GM12878 (cell line): ENCODE measurements at regions not wholly inside any gene's neighbourhood (a gene's known extent, or its start where the extent isn't known, plus 50 kb on each side); places are given as distances from the start of the nearest gene placed in this dataset.

Experiments
- ATAC-seq: fragments of 200-7000 bp; cut with Tn5 transposase; 3 replicates; pipeline ENCODE4 v1.9.1; 2020; ENCODE audit warnings: mild to moderate bottlenecking, moderate library complexity
- BruUV-seq: library from RNA; stranded (reverse); fragments of 400-500 nt; replicated peaks from 2 replicates; lab custom pipeline; 2021; lab: Mats Ljungman, UMichigan
- CTCF ChIA-PET: fragments of 300-600 bp; sonication (Branson Sonifier 250); formaldehyde crosslinking; extraction: SDS; loops from one replicate; lab custom pipeline; 2021; ENCODE audit warnings: inconsistent platforms; lab: Yijun Ruan, JAX
- POLR2A ChIA-PET: fragments of 350-600 bp; formaldehyde crosslinking; extraction: SDS; loops from one replicate; lab custom pipeline; 2021; ENCODE audit warnings: inconsistent platforms; lab: Charles Lee
- RAD21 ChIA-PET: fragments of 300-600 bp; sonication (Branson Sonifier 250); formaldehyde crosslinking; loops from one replicate; lab custom pipeline; 2023; ENCODE audit warnings: antibody characterized with exemption; ENCODE audit not compliant: unreplicated experiment; lab: Charles Lee
- SMC1A ChIA-PET: fragments of 300-600 bp; sonication (Branson Sonifier 250); formaldehyde crosslinking; loops from one replicate; lab custom pipeline; 2023; ENCODE audit not compliant: unreplicated experiment, uncharacterized antibody; lab: Charles Lee
- DNase-seq: peaks from one replicate; pipeline ENCODE4 v3.0.0-alpha.2; 2011; ENCODE audit warnings: low read depth, low spot score
- FAIRE-seq: peaks from 3 replicates; lab custom pipeline; 2011; peaks lifted over from hg19 to GRCh38; lab: Jason Lieb, UNC
- H2AFZ ChIP-seq: 2 replicates; pipeline ENCODE4 v1.6.0; 2011; ENCODE audit warnings: low read depth, low read length, control low read depth; ENCODE audit not compliant: control insufficient read depth
- H3K27ac ChIP-seq: 2 replicates; pipeline ENCODE4 v1.5.1; 2011; ENCODE audit warnings: control low read depth; ENCODE audit not compliant: control insufficient read depth, insufficient read depth
- H3K27me3 ChIP-seq, 2 experiments: replicated peaks in 1 of 2; 2 replicates each; pipeline versions ENCODE4 v1.6.0 to v1.6.1; 2011; ENCODE audit warnings: low read length in 1 of 2; ENCODE audit not compliant: control insufficient read depth in 2 of 2, insufficient read depth in 2 of 2
- H3K36me3 ChIP-seq, 2 experiments: 2 replicates each; pipeline ENCODE4 v1.5.1; 2011; ENCODE audit warnings: low read length in 1 of 2; ENCODE audit not compliant: control insufficient read depth in 2 of 2, insufficient read depth in 2 of 2
- H3K4me1 ChIP-seq: 2 replicates; pipeline ENCODE4 v1.6.1; 2011; ENCODE audit warnings: mild to moderate bottlenecking, low read length, moderate library complexity, mixed read lengths; ENCODE audit not compliant: control insufficient read depth, insufficient read depth
- H3K4me2 ChIP-seq: 2 replicates; pipeline ENCODE4 v1.6.0; 2011; ENCODE audit warnings: control low read depth; ENCODE audit not compliant: control insufficient read depth, insufficient read depth
- H3K4me3 ChIP-seq: fragments of 200-600 bp; sonication (generic); 2 replicates; pipeline ENCODE4 v1.5.1; 2016
- H3K79me2 ChIP-seq: 2 replicates; pipeline ENCODE4 v1.6.0; 2011; ENCODE audit warnings: low read length; ENCODE audit not compliant: control insufficient read depth, insufficient read depth
- H3K9ac ChIP-seq: 2 replicates; pipeline ENCODE4 v1.8.0; 2011; ENCODE audit warnings: low read length, control low read depth, mixed read lengths; ENCODE audit not compliant: control insufficient read depth, insufficient read depth
- H3K9me3 ChIP-seq: replicated peaks from 3 replicates; pipeline ENCODE4 v1.5.1; 2011; ENCODE audit warnings: mild to moderate bottlenecking, low read length; ENCODE audit not compliant: control insufficient read depth, insufficient read depth
- H4K20me1 ChIP-seq: 2 replicates; pipeline ENCODE4 v1.6.0; 2011; ENCODE audit not compliant: control insufficient read depth, insufficient read depth
- PAX8 ChIP-seq: fragments of 450-650 bp; IDR thresholded peaks from 2 replicates; pipeline ENCODE4 v1.6.1; 2017; ENCODE audit warnings: mild to moderate bottlenecking, moderate library complexity
- POLR2AphosphoS2 ChIP-seq: IDR thresholded peaks from 2 replicates; pipeline ENCODE4 v1.6.1; 2011; ENCODE audit warnings: low read depth, mild to moderate bottlenecking, low read length, improper control_type of control experiment, moderate library complexity
- SRF ChIP-seq, 2 experiments: IDR thresholded peaks; 2 replicates each; pipeline ENCODE4 v1.6.1; 2011; ENCODE audit warnings: low read depth in 2 of 2, low read length in 2 of 2, mild to moderate bottlenecking in 1 of 2, moderate library complexity in 1 of 2
- ZNF592 ChIP-seq: fragments of 450-650 bp; IDR thresholded peaks from 2 replicates; pipeline ENCODE4 v1.6.1; 2017; ENCODE audit warnings: mild to moderate bottlenecking, moderate library complexity
- ZNF687 ChIP-seq: fragments of 450-650 bp; IDR thresholded peaks from 2 replicates; pipeline ENCODE4 v1.6.1; 2017; ENCODE audit warnings: mild to moderate bottlenecking, moderate library complexity
- ZZZ3 ChIP-seq: IDR thresholded peaks from 2 replicates; pipeline ENCODE4 v1.6.1; 2011; ENCODE audit warnings: low read depth; ENCODE audit not compliant: control insufficient read depth, insufficient read length
- WGBS: methylation state at CpG from one replicate; pipeline ENCODE4 v1.1.6; 2016; ENCODE audit warnings: low lambda C conversion rate; ENCODE audit not compliant: insufficient replicate concordance, insufficient coverage; ENCODE audit errors: missing lambda C conversion rate; 5-methylcytosine and 5-hydroxymethylcytosine counted together
- in situ Hi-C: fragments of 300-500 bp; cut with MboI; formaldehyde crosslinking; loops from 9 replicates; pipeline ENCODE4 v1.14.3; 2018; ENCODE audit warnings: mixed read lengths
- intact Hi-C: fragments of 100-400 bp; cut with micrococcal nuclease; formaldehyde crosslinking; loops from one replicate; pipeline ENCODE4 v1.14.2; 2022; ENCODE audit not compliant: unreplicated experiment
- TF ChIP-seq, protein P1 (sequence below): fragments of 450-650 bp; IDR thresholded peaks from 2 replicates; pipeline ENCODE4 v1.6.1; 2017; ENCODE audit warnings: antibody characterized with exemption, mild to moderate bottlenecking, moderate library complexity

DNA sequence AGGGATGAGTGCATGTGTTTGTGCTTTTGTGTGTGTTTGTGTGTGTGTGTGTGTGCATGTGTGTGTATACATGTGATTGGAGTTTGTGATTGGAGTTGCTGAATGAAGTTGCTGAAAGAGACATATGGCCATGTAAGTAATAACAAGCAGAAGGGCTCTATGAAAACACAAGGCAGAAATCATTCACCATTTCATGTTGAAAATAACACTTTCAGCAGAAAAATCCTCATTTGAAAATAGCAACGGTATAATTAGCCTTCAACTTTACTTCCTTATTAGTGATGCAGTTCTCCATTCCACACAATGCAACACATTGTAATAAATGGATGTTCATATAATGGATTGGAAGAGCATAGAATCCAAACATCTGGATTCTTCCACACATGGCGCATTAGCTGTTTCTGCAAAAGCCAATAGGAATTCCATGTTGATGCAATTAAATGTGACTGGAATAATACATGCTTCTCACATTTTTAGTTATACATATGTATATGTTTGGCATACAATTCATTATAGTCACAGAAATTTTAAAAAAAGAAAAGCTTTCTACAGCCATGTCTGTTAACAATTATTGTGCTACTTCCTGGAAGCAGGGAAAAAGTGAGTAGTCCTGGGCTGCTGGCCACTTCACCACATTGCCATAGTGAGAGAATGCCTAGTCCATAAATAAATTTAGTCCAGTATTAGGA, 538.0 kb downstream of the LTN1 start:
- H3K4me1 ChIP-seq: no peaks in the 10 kb centered on the region
- RAD21 ChIA-PET: no interaction called here
- no peak overlapping the region for H3K27ac ChIP-seq
- TF ChIP-seq SRF (IDR thresholded peaks at IDR 0.05; ENCODE audit: low read depth in 2 of 2, low read length in 2 of 2) (no peak), ZNF592 (no peak), ZZZ3 (no peak), PAX8 (no peak), ZNF687 (no peak), POLR2AphosphoS2 (no peak)
- TF ChIP-seq, protein P1, sequence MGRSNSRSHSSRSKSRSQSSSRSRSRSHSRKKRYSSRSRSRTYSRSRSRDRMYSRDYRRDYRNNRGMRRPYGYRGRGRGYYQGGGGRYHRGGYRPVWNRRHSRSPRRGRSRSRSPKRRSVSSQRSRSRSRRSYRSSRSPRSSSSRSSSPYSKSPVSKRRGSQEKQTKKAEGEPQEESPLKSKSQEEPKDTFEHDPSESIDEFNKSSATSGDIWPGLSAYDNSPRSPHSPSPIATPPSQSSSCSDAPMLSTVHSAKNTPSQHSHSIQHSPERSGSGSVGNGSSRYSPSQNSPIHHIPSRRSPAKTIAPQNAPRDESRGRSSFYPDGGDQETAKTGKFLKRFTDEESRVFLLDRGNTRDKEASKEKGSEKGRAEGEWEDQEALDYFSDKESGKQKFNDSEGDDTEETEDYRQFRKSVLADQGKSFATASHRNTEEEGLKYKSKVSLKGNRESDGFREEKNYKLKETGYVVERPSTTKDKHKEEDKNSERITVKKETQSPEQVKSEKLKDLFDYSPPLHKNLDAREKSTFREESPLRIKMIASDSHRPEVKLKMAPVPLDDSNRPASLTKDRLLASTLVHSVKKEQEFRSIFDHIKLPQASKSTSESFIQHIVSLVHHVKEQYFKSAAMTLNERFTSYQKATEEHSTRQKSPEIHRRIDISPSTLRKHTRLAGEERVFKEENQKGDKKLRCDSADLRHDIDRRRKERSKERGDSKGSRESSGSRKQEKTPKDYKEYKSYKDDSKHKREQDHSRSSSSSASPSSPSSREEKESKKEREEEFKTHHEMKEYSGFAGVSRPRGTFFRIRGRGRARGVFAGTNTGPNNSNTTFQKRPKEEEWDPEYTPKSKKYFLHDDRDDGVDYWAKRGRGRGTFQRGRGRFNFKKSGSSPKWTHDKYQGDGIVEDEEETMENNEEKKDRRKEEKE: no peak
- H3K4me2 ChIP-seq: no peak overlapping the region
- POLR2A ChIA-PET: no interaction called here
- WGBS: 44% methylated on average over 2 of the region's 2 CpGs
- SMC1A ChIA-PET: no interaction called here
- no peak overlapping the region for H3K9ac ChIP-seq
- ATAC-seq (no peak), FAIRE-seq (no peak), DNase-seq (no peak)
- no peaks in the 10 kb centered on the region for H4K20me1 ChIP-seq
- no peaks in the 10 kb centered on the region for H3K36me3 ChIP-seq
- H3K79me2 ChIP-seq: no peaks in the 10 kb centered on the region
- intact Hi-C loops: no loop called here
- BruUV-seq: no TSS peak
- in situ Hi-C loops: no loop called here
- no peaks in the 10 kb centered on the region for H3K27me3 ChIP-seq
- H3K4me3 ChIP-seq: no peak overlapping the region
- CTCF ChIA-PET: no interaction called here
- no peak overlapping the region for H2AFZ ChIP-seq
- no peaks in the 10 kb centered on the region; the same call in 2 of the 3 replicates for H3K9me3 ChIP-seq
